ENCODE measurements at regions not wholly inside any gene's neighbourhood (a gene's known extent, or its start where the extent isn't known, plus 50 kb on each side); places are given as distances from the start of the nearest gene placed in this dataset.

DNA sequence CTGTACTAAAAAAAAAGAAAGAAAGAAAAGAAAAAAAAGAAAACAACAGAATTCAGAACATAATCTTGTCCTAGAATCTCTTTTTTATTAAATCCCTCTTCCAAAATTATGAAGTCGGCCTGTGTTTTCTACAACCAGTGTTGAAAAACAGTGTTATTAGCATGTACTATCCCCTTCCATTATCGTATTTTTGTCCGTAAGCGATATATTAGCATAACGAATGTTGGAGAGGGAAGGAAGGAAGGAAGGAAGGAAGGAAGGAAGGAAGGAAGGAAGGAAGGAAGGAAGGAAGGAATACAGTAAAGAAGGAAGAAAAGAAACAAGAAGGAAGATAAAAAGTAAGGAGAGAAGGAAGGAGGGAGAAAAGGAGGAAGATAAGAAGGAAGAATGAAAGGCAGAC lies 393.0 kb upstream of the TSHZ3 start:
- H3K4me1 Mint-ChIP-seq (ENCODE audit: low read depth): no peaks in the 10 kb centered on the region
- H3K27ac Mint-ChIP-seq: no peak overlapping the region
- no peak for DNase-seq
- no peaks in the 10 kb centered on the region; the same call in 1 of the 2 replicates for H3K27me3 Mint-ChIP-seq (ENCODE audit: insufficient read depth)
- no peaks in the 10 kb centered on the region for H3K36me3 Mint-ChIP-seq (ENCODE audit: low read depth)
- peaks cover 41% of the 10 kb centered on the region for H3K9me3 Mint-ChIP-seq
- no peak overlapping the region for H3K4me3 Mint-ChIP-seq
- TF ChIP-seq, protein P1, sequence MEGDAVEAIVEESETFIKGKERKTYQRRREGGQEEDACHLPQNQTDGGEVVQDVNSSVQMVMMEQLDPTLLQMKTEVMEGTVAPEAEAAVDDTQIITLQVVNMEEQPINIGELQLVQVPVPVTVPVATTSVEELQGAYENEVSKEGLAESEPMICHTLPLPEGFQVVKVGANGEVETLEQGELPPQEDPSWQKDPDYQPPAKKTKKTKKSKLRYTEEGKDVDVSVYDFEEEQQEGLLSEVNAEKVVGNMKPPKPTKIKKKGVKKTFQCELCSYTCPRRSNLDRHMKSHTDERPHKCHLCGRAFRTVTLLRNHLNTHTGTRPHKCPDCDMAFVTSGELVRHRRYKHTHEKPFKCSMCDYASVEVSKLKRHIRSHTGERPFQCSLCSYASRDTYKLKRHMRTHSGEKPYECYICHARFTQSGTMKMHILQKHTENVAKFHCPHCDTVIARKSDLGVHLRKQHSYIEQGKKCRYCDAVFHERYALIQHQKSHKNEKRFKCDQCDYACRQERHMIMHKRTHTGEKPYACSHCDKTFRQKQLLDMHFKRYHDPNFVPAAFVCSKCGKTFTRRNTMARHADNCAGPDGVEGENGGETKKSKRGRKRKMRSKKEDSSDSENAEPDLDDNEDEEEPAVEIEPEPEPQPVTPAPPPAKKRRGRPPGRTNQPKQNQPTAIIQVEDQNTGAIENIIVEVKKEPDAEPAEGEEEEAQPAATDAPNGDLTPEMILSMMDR (IDR thresholded peaks at IDR 0.05): no peak

DNA sequence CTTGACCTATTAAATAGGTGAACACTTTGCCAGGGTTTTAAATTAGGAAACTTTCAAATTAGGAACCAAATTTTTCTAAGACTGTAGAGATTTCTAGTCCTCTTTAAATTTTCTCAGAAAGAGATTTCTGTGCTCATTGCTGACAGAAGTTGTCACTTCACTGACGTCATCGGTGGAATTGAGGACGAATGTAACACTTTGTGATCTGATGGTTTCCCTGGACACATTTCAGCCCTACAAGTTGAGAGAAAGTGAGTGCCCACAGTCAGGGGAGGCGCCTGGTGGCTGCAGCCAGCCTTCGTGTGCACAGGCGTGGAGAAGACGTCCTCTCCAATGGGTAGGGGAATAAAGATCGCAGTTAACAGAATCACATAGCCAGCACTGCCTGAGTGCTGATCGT lies 396.5 kb upstream of the TSHZ3 start:
- DNase-seq: no peak
- Mint-ChIP-seq H3K36me3 (ENCODE audit: low read depth) (no peaks in the 10 kb centered on the region), H3K4me3 (no peak overlapping the region), H3K9me3 (peaks cover 21% of the 10 kb centered on the region), H3K27me3 (ENCODE audit: insufficient read depth) (no peaks in the 10 kb centered on the region), H3K27ac (no peak overlapping the region), H3K4me1 (ENCODE audit: low read depth) (no peaks in the 10 kb centered on the region)
- TF ChIP-seq, protein P1 (IDR thresholded peaks at IDR 0.05): no peak

DNA sequence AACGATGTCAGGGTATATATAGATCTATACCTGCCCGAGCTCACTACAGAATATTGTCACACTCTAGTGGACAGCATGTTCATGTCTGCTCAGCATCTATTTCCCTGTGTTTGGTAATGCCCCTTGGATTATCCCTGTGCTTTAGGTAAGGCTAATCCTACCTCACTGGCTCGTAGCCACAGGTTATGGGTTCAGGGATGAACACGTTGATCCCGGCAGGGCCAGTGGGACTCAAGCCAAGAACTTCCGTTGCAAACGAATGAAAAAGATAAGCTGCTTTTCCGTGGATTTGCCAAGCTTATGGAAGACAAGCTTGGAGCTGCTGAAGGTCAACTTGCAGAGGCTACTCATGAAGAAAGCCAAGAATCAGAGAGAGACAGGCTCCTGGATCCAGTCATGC lies 400.0 kb upstream of the TSHZ3 start:
- Mint-ChIP-seq H3K27me3 (ENCODE audit: insufficient read depth) (no peaks in the 10 kb centered on the region; the same call in 1 of the 2 replicates), H3K36me3 (ENCODE audit: low read depth) (no peaks in the 10 kb centered on the region), H3K4me3 (no peak overlapping the region), H3K27ac (no peak overlapping the region), H3K9me3 (peaks cover 32% of the 10 kb centered on the region), H3K4me1 (ENCODE audit: low read depth) (no peaks in the 10 kb centered on the region)
- TF ChIP-seq, protein P1 (IDR thresholded peaks at IDR 0.05): no peak
- DNase-seq: no peak

DNA sequence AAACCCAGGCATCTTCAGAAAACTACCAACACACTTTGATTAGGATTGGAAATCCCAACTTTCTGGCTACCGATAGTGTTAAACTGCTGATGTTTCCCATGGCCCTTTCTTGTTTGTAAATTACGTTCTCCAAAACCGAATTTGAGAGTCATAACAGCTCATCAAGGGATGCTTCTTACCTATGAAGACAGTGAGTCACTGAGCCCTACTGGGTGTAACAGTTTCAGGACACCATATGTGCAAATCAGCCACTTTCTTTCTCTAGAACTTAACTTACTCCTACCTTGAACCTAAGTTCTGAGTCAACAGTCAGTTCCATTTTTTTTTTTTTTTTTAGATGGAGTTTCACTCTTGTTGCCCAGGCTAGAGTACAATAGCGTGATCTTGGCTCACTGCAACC lies 410.1 kb upstream of the TSHZ3 start:
- no peak for DNase-seq
- TF ChIP-seq, protein P1 (IDR thresholded peaks at IDR 0.05): no peak
- Mint-ChIP-seq H3K4me3 (no peak overlapping the region), H3K9me3 (peaks cover 44% of the 10 kb centered on the region), H3K27me3 (ENCODE audit: insufficient read depth) (no peaks in the 10 kb centered on the region; the same call in 1 of the 2 replicates), H3K27ac (no peak overlapping the region), H3K36me3 (ENCODE audit: low read depth) (no peaks in the 10 kb centered on the region), H3K4me1 (ENCODE audit: low read depth) (no peaks in the 10 kb centered on the region)

DNA sequence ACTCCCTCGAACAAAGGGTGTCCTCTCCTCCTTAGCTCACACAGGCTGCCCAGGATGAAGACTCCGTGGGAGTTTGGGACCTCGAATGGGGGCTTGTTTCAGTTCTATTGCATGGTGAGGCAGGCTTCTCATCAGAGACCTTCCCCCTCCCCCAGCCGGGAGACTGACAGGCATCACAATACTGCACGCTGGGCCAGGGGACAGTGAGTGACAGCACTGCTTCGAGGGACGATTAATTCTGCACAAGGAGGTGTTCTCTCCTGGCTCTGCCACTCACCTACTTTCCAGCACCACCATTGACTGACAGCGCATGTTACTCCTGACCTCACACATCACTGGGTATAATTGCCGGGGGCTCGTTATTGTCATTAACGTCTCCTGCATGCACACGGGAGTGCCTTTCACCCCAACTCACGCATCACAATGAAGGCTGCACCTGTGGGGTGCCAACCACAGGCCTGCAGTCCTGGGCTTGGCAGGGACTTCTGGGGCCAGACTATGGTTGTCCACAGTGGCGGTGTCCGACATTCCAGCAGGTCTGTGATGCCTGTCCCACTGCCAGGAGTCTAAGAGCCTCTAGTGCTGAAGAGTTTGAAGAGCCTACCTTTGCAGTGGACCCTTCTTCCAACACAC lies 412.2 kb upstream of the TSHZ3 start:
- Mint-ChIP-seq H3K27me3 (ENCODE audit: insufficient read depth) (no peaks in the 10 kb centered on the region; the same call in 1 of the 2 replicates), H3K36me3 (ENCODE audit: low read depth) (no peaks in the 10 kb centered on the region), H3K4me3 (no peak overlapping the region), H3K9me3 (peaks cover 55% of the 10 kb centered on the region), H3K4me1 (ENCODE audit: low read depth) (no peaks in the 10 kb centered on the region), H3K27ac (no peak overlapping the region)
- TF ChIP-seq, protein P1 (IDR thresholded peaks at IDR 0.05): no peak
- DNase-seq: no peak

Data from HFFc6 (cell line).